ENCODE measurements at regions not wholly inside any gene's neighbourhood (a gene's known extent, or its start where the extent isn't known, plus 50 kb on each side); places are given as distances from the start of the nearest gene placed in this dataset.

DNA sequence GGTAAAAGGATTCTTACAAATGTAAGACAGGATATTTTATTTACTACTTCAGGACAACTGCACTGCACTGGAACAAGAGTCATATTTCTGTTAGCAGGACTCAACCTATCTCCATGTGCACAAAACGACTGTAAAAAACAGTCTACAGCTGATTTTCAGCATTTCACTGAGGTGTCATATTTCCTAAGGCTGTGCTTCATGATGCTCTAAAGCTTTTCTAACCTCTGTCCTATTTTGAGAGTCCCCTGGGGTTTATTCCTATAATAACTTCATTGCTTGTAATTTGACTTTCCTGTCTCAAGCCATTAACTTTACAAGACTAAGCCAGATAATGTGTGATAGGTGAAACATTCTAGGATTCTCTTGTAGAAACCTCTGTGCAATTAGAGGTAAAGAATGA lies 472.3 kb downstream of the HINT1 start:
- no peaks in the 10 kb centered on the region for H3K4me1 ChIP-seq (ENCODE audit: control insufficient read depth, insufficient read depth, low read length)
- no peak overlapping the region for H3K4me2 ChIP-seq (ENCODE audit: control insufficient read depth, insufficient read depth)
- H3K27ac ChIP-seq (ENCODE audit: control insufficient read depth, insufficient read depth) = no peak overlapping the region
- H3K9ac ChIP-seq (ENCODE audit: control insufficient read depth, insufficient read depth, low read length) = no peak overlapping the region
- intact Hi-C loops (cut with micrococcal nuclease; ENCODE audit: unreplicated experiment) = no loop called here
- no peak overlapping the region for H3K4me3 ChIP-seq
- no peaks in the 10 kb centered on the region for H4K20me1 ChIP-seq (ENCODE audit: control insufficient read depth, insufficient read depth)
- no peaks in the 10 kb centered on the region for H3K9me3 ChIP-seq (replicated peaks; ENCODE audit: control insufficient read depth, insufficient read depth, low read length)
- POLR2A ChIA-PET = no interaction called here
- 0% methylated on average over 1 of the region's 1 CpG for WGBS (ENCODE audit: insufficient coverage, insufficient replicate concordance, low lambda C conversion rate, missing lambda C conversion rate)
- no peaks in the 10 kb centered on the region for H3K36me3 ChIP-seq (ENCODE audit: control insufficient read depth in 2 of 2, insufficient read depth in 2 of 2, low read length in 1 of 2)
- SMC1A ChIA-PET (ENCODE audit: uncharacterized antibody, unreplicated experiment) = no interaction called here
- no TSS peak for BruUV-seq (replicated peaks)
- in situ Hi-C loops (cut with MboI) = no loop called here
- RAD21 ChIA-PET (ENCODE audit: unreplicated experiment) = no interaction called here
- H3K27me3 ChIP-seq (replicated peaks in 1 of 2; ENCODE audit: control insufficient read depth in 2 of 2, insufficient read depth in 2 of 2, low read length in 1 of 2) = no peaks in the 10 kb centered on the region; a peak in 1 of 4 replicates
- DNase-seq (ENCODE audit: low read depth, low spot score) (no peak), FAIRE-seq (no peak), ATAC-seq (no peak)
- H2AFZ ChIP-seq (ENCODE audit: control insufficient read depth, low read depth, low read length) = no peak overlapping the region
- H3K79me2 ChIP-seq (ENCODE audit: control insufficient read depth, insufficient read depth, low read length) = no peaks in the 10 kb centered on the region
- no peak for TF ChIP-seq POU2F2 (IDR thresholded peaks at IDR 0.05; ENCODE audit: borderline replicate concordance, low read depth, low read length)
- TF ChIP-seq TBL1XR1 (IDR thresholded peaks at IDR 0.05; ENCODE audit: low read depth, low read length) = no peak
- TF ChIP-seq HDAC6 (IDR thresholded peaks at IDR 0.05; ENCODE audit: unreplicated experiment) = no peak
- TF ChIP-seq SREBF2 (IDR thresholded peaks at IDR 0.05; ENCODE audit: low read length) = no peak
- TF ChIP-seq FOS (IDR thresholded peaks at IDR 0.05; ENCODE audit: borderline replicate concordance, extremely low read depth, insufficient read length) = no peak
- TF ChIP-seq, protein P1, sequence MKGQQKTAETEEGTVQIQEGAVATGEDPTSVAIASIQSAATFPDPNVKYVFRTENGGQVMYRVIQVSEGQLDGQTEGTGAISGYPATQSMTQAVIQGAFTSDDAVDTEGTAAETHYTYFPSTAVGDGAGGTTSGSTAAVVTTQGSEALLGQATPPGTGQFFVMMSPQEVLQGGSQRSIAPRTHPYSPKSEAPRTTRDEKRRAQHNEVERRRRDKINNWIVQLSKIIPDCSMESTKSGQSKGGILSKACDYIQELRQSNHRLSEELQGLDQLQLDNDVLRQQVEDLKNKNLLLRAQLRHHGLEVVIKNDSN (IDR thresholded peaks at IDR 0.05; ENCODE audit: borderline replicate concordance, extremely low read length, insufficient read depth, low read depth, low read length) = no peak
- CTCF ChIA-PET = interaction anchor here (0.6 kb wide), 1 partner anchor 15 kb away, joined by 3 read pairs; no protein-coding TSS in a partner anchor

DNA sequence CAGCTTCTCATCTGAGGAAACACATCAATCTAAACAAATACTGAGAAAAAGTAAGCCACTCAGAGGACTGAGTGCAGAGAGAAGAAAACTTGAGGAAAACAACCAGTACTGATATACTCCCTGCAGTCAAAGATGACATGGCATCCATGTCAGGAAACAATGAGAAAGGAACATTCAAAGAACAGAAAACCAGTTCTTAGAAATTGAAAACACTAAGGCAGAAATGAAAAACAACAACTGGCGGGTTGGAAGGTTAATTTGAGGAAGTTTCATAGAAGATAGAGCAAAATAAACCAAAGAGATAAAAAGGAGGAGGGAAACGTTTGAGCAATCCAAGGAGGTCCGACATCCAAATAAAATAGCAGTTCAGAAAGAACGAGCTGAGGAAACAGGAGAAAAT lies 475.2 kb downstream of the HINT1 start:
- CTCF ChIA-PET = no interaction called here
- no peak for FAIRE-seq
- intact Hi-C loops (cut with micrococcal nuclease; ENCODE audit: unreplicated experiment) (no loop called here), in situ Hi-C loops (cut with MboI) (no loop called here)
- RAD21 ChIA-PET (ENCODE audit: unreplicated experiment) = no interaction called here
- Histone ChIP-seq H3K4me1 (ENCODE audit: control insufficient read depth, insufficient read depth, low read length) (no peaks in the 10 kb centered on the region), H3K4me3 (no peak overlapping the region), H3K27ac (ENCODE audit: control insufficient read depth, insufficient read depth) (no peak overlapping the region), H3K9me3 (replicated peaks; ENCODE audit: control insufficient read depth, insufficient read depth, low read length) (no peaks in the 10 kb centered on the region), H3K4me2 (ENCODE audit: control insufficient read depth, insufficient read depth) (no peak overlapping the region), H3K36me3 (ENCODE audit: control insufficient read depth in 2 of 2, insufficient read depth in 2 of 2, low read length in 1 of 2) (no peaks in the 10 kb centered on the region), H3K27me3 (replicated peaks in 1 of 2; ENCODE audit: control insufficient read depth in 2 of 2, insufficient read depth in 2 of 2, low read length in 1 of 2) (no peaks in the 10 kb centered on the region; a peak in 1 of 4 replicates), H3K9ac (ENCODE audit: control insufficient read depth, insufficient read depth, low read length) (no peak overlapping the region), H3K79me2 (ENCODE audit: control insufficient read depth, insufficient read depth, low read length) (no peaks in the 10 kb centered on the region), H4K20me1 (ENCODE audit: control insufficient read depth, insufficient read depth) (no peaks in the 10 kb centered on the region), H2AFZ (ENCODE audit: control insufficient read depth, low read depth, low read length) (no peak overlapping the region)
- BruUV-seq (replicated peaks) = no TSS peak
- no peak for ATAC-seq
- SMC1A ChIA-PET (ENCODE audit: uncharacterized antibody, unreplicated experiment) = no interaction called here
- 0% methylated on average over 4 of the region's 4 CpGs for WGBS (ENCODE audit: insufficient coverage, insufficient replicate concordance, low lambda C conversion rate, missing lambda C conversion rate)
- POLR2A ChIA-PET = no interaction called here
- DNase-seq (ENCODE audit: low read depth, low spot score) = no peak
- TF ChIP-seq NR2C2 (IDR thresholded peaks at IDR 0.05; ENCODE audit: borderline replicate concordance, control insufficient read depth, insufficient read length, low read depth) (no peak), SMAD1 (IDR thresholded peaks at IDR 0.05; ENCODE audit: low read depth, partially characterized antibody) (no peak), KLF5 (IDR thresholded peaks at IDR 0.05; ENCODE audit: partially characterized antibody) (no peak), NR2C1 (IDR thresholded peaks at IDR 0.05) (no peak), CBX3 (IDR thresholded peaks at IDR 0.05; ENCODE audit: borderline replicate concordance, low read depth) (no peak), SUPT20H (IDR thresholded peaks at IDR 0.05; ENCODE audit: borderline replicate concordance, control insufficient read depth, low read depth, low read length) (no peak), TCF7 (IDR thresholded peaks at IDR 0.05; ENCODE audit: borderline replicate concordance) (no peak), MTA3 (IDR thresholded peaks at IDR 0.05; ENCODE audit: borderline replicate concordance, low read length) (no peak), SMAD5 (IDR thresholded peaks at IDR 0.05; ENCODE audit: low read depth) (no peak)
- TF ChIP-seq, protein P2, sequence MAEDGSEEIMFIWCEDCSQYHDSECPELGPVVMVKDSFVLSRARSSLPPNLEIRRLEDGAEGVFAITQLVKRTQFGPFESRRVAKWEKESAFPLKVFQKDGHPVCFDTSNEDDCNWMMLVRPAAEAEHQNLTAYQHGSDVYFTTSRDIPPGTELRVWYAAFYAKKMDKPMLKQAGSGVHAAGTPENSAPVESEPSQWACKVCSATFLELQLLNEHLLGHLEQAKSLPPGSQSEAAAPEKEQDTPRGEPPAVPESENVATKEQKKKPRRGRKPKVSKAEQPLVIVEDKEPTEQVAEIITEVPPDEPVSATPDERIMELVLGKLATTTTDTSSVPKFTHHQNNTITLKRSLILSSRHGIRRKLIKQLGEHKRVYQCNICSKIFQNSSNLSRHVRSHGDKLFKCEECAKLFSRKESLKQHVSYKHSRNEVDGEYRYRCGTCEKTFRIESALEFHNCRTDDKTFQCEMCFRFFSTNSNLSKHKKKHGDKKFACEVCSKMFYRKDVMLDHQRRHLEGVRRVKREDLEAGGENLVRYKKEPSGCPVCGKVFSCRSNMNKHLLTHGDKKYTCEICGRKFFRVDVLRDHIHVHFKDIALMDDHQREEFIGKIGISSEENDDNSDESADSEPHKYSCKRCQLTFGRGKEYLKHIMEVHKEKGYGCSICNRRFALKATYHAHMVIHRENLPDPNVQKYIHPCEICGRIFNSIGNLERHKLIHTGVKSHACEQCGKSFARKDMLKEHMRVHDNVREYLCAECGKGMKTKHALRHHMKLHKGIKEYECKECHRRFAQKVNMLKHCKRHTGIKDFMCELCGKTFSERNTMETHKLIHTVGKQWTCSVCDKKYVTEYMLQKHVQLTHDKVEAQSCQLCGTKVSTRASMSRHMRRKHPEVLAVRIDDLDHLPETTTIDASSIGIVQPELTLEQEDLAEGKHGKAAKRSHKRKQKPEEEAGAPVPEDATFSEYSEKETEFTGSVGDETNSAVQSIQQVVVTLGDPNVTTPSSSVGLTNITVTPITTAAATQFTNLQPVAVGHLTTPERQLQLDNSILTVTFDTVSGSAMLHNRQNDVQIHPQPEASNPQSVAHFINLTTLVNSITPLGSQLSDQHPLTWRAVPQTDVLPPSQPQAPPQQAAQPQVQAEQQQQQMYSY (CRISPR knock-in tag; IDR thresholded peaks at IDR 0.05) = no peak
